ENCODE measurements at regions not wholly inside any gene's neighbourhood (a gene's known extent, or its start where the extent isn't known, plus 50 kb on each side); places are given as distances from the start of the nearest gene placed in this dataset.
"Not testable (repeated sequence)": the region's sequence is repeated elsewhere in the genome, so short reads cannot be mapped to it uniquely, and the experiment has no call there.

DNA sequence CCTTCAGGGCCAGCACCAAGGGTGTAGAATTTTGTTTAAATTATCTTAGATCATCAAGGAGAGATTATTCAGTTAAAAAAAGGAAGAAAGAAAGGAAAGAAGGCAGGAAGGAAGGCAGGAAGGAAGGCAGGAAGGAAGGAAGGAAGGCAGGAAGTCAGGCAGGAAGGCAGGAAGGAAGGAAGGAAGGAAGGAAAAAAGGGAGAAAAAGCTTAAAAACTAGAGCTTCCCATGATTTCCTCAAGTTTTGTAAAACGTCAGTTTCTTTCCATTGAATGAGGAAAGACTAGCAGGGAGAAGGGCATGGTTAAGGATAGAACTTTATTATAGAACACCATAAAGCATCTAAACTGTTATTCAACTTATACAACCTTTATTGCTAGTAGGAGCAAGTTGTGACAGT is 2672.0 kb upstream of the PCDH20 start:
- DNase-seq (no peak), ATAC-seq (no peak)
- no peaks in the 10 kb centered on the region for H3K4me1 ChIP-seq (ENCODE audit: low read depth)
- intact Hi-C loops (cut with DNase I, micrococcal nuclease): no loop called here
- TF ChIP-seq, protein P1, sequence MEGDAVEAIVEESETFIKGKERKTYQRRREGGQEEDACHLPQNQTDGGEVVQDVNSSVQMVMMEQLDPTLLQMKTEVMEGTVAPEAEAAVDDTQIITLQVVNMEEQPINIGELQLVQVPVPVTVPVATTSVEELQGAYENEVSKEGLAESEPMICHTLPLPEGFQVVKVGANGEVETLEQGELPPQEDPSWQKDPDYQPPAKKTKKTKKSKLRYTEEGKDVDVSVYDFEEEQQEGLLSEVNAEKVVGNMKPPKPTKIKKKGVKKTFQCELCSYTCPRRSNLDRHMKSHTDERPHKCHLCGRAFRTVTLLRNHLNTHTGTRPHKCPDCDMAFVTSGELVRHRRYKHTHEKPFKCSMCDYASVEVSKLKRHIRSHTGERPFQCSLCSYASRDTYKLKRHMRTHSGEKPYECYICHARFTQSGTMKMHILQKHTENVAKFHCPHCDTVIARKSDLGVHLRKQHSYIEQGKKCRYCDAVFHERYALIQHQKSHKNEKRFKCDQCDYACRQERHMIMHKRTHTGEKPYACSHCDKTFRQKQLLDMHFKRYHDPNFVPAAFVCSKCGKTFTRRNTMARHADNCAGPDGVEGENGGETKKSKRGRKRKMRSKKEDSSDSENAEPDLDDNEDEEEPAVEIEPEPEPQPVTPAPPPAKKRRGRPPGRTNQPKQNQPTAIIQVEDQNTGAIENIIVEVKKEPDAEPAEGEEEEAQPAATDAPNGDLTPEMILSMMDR (IDR thresholded peaks at IDR 0.05): no peak
- H3K9me3 ChIP-seq: peaks cover 51% of the 10 kb centered on the region
- no peaks in the 10 kb centered on the region for H3K36me3 ChIP-seq (ENCODE audit: low read depth)
- no peak overlapping the region for H3K4me3 ChIP-seq

DNA sequence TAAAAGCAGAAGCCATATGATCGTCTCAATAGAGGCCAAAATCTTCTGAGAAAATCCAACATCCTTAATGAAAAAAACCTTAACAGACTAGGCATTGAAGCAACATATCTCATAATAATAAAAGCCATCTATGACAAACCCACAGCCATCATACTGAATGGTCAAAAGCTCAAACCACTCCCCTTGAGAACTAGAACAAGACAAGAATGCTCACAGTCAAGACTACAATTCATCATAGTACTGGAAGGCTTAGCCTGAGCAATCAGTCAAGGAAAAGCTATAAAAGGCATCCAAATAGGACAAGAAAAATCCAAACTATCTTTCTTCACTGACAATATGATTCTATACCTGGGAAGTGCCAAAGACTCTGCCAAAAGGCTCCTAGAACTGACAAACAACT is 2668.2 kb upstream of the PCDH20 start:
- Histone ChIP-seq H3K36me3 (ENCODE audit: low read depth) (no peaks in the 10 kb centered on the region), H3K4me1 (ENCODE audit: low read depth) (no peaks in the 10 kb centered on the region), H3K4me3 (no peak overlapping the region), H3K9me3 (peaks cover 41% of the 10 kb centered on the region)
- DNase-seq: no peak
- intact Hi-C loops (cut with DNase I, micrococcal nuclease): no loop called here
- no peak for ATAC-seq
- TF ChIP-seq, protein P1 (IDR thresholded peaks at IDR 0.05): no peak

- Histone ChIP-seq H3K9me3 (peaks cover 44% of the 10 kb centered on the region), H3K36me3 (ENCODE audit: low read depth) (no peaks in the 10 kb centered on the region), H3K4me1 (ENCODE audit: low read depth) (no peaks in the 10 kb centered on the region), H3K4me3 (no peak overlapping the region)
- no peak for DNase-seq
- intact Hi-C loops (cut with DNase I, micrococcal nuclease): no loop called here
- TF ChIP-seq, protein P1 (IDR thresholded peaks at IDR 0.05): no peak
- no peak for ATAC-seq
Observed at GRCh38 chr13:64083396-64083795, 2667.7 kb upstream of the PCDH20 start.

DNA sequence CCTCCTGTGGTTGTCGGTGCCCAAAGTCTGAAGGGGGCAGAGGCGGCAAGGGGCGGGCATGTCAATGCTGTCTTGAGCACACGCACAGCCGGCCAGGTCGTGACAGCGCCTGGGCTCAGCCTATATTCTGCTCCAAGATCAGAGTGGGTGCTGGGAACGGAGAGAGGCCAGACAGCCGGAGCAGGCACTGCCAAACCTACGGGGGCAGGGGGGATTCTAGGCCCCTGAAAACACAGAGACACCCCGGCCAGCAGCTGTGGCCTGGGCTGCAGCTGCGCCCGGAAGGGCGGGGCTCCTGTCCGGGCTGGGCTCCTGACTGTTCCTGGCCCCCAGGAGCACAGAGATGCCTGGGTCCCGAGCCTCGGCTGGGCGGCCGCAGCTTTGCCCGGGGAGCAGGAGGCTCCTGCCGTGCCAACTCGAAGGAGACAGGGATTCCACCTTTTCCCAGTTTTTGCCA is 2662.9 kb upstream of the PCDH20 start:
- ATAC-seq: no peak
- DNase-seq: peak in 1 of 3 donors; percentile 31
- Histone ChIP-seq H3K4me1 (ENCODE audit: low read depth) (no peaks in the 10 kb centered on the region), H3K36me3 (ENCODE audit: low read depth) (no peaks in the 10 kb centered on the region), H3K9me3 (peaks cover 60% of the 10 kb centered on the region), H3K4me3 (no peak overlapping the region)
- intact Hi-C loops (cut with DNase I, micrococcal nuclease): no loop called here
- TF ChIP-seq, protein P1 (IDR thresholded peaks at IDR 0.05): no peak

GRCh38 chr13:64078025-64078424 is 2662.4 kb upstream of the PCDH20 start:
- Histone ChIP-seq H3K4me1 (ENCODE audit: low read depth) (no peaks in the 10 kb centered on the region), H3K4me3 (no peak overlapping the region), H3K9me3 (peaks cover 59% of the 10 kb centered on the region), H3K36me3 (ENCODE audit: low read depth) (no peaks in the 10 kb centered on the region)
- DNase-seq (no peak), ATAC-seq (no peak)
- TF ChIP-seq, protein P1 (IDR thresholded peaks at IDR 0.05): no peak
- intact Hi-C loops (cut with DNase I, micrococcal nuclease): no loop called here

- intact Hi-C loops (cut with DNase I, micrococcal nuclease); H3K4me3 ChIP-seq; H3K4me1 ChIP-seq (ENCODE audit: low read depth); ATAC-seq; H3K36me3 ChIP-seq (ENCODE audit: low read depth); DNase-seq: not testable (repeated sequence)
- peaks cover 56% of the 10 kb centered on the region for H3K9me3 ChIP-seq
Observed at GRCh38 chr13:64077132-64077835, 2661.6 kb upstream of the PCDH20 start.

All from mucosa of descending colon (tissue), 3 donors.